ENCODE measurements at regions not wholly inside any gene's neighbourhood (a gene's known extent, or its start where the extent isn't known, plus 50 kb on each side); places are given as distances from the start of the nearest gene placed in this dataset.

- TF ChIP-seq POLR2A (IDR thresholded peaks at IDR 0.05) (no peak), CTCF (IDR thresholded peaks at IDR 0.05) (no peak)
These were observed 156.2 kb upstream of the EXOC2 start for GRCh38 chr6:849075-849506.

Measured in breast epithelium (tissue), 3 donors.